HepG2 (cell line): ENCODE measurements at regions not wholly inside any gene's neighbourhood (a gene's known extent, or its start where the extent isn't known, plus 50 kb on each side); places are given as distances from the start of the nearest gene placed in this dataset.

ENCODE experiments used
- ATAC-seq: fragments of 200-7000 bp; cut with Tn5 transposase; 3 replicates; pipeline ENCODE4 v1.9.1; 2020; ENCODE audit warnings: mild to moderate bottlenecking, moderate library complexity
- BruUV-seq: library from RNA; stranded (reverse); fragments of 400-500 nt; replicated peaks from 2 replicates; lab custom pipeline; 2021; lab: Mats Ljungman, UMichigan
- CTCF ChIA-PET: fragments of 300-600 bp; formaldehyde crosslinking; extraction: SDS; loops from one replicate; lab custom pipeline; 2021; ENCODE audit warnings: low total read pairs, inconsistent platforms, low intra/inter-chr PET ratio; lab: Yijun Ruan, JAX
- POLR2A ChIA-PET: fragments of 350-600 bp; sonication (Branson Sonifier 250); formaldehyde crosslinking; loops from one replicate; lab custom pipeline; 2020; ENCODE audit warnings: antibody characterized with exemption, inconsistent platforms; lab: Yijun Ruan, JAX
- DNase-seq: peaks from one replicate; pipeline ENCODE4 v3.0.0-alpha.2; 2015; ENCODE audit warnings: low spot score
- FAIRE-seq: peaks from 3 replicates; lab custom pipeline; 2011; peaks lifted over from hg19 to GRCh38; lab: Jason Lieb, UNC
- H2AFZ ChIP-seq: one replicate; pipeline ENCODE4 v1.6.1; 2011; ENCODE audit warnings: low read length, inconsistent platforms
- H3K27ac ChIP-seq: fragments of 300-600 bp; 3 replicates; pipeline ENCODE4 v1.8.0; 2011; ENCODE audit warnings: mixed run types, mild to moderate bottlenecking, mixed read lengths, low read length, inconsistent platforms; ENCODE audit not compliant: insufficient read depth; ENCODE audit errors: extremely low read length
- H3K27me3 ChIP-seq, 2 experiments: fragments of 200-600 bp in 1 of 2; 2 replicates in 1 of 2; 3 replicates in 1 of 2; pipeline versions ENCODE4 v1.6.0 to v1.8.0; 2011; ENCODE audit warnings: low read length in 2 of 2, mild to moderate bottlenecking in 2 of 2, moderate library complexity in 2 of 2, inconsistent platforms in 1 of 2; ENCODE audit not compliant: insufficient read depth in 2 of 2, control insufficient read depth in 1 of 2
- H3K36me3 ChIP-seq, 2 experiments: fragments of 200-600 bp in 1 of 2; replicated peaks in 1 of 2; 2 replicates in 1 of 2; 3 replicates in 1 of 2; pipeline versions ENCODE4 v1.5.1 to v1.8.0; 2011; ENCODE audit warnings: low read length in 2 of 2, inconsistent platforms in 1 of 2; ENCODE audit not compliant: insufficient read depth in 2 of 2, control insufficient read depth in 1 of 2
- H3K4me1 ChIP-seq: 2 replicates; pipeline ENCODE4 v1.5.1; 2012; ENCODE audit warnings: low read length, inconsistent platforms; ENCODE audit not compliant: insufficient read depth
- H3K4me2 ChIP-seq: 2 replicates; pipeline ENCODE4 v1.6.0; 2011; ENCODE audit warnings: low read depth, low read length, inconsistent platforms
- H3K4me3 ChIP-seq, 3 experiments: fragments of 200-600 bp in 1 of 3; sonication (generic), shearing (Covaris generic) in 1 of 3; replicated peaks in 1 of 3; 2 replicates each; pipeline ENCODE4 v1.5.1; 2011 to 2016; ENCODE audit warnings: low read length in 3 of 3, inconsistent platforms in 2 of 3, low read depth in 2 of 3, mild to moderate bottlenecking in 2 of 3, control low read depth in 1 of 3, mixed read lengths in 1 of 3; ENCODE audit not compliant: insufficient read depth in 1 of 3
- H3K79me2 ChIP-seq: one replicate; pipeline ENCODE4 v1.6.1; 2011; ENCODE audit warnings: low read length, inconsistent platforms; ENCODE audit not compliant: insufficient read depth
- H3K9ac ChIP-seq: 2 replicates; pipeline ENCODE4 v1.6.0; 2011; ENCODE audit warnings: mild to moderate bottlenecking, low read depth, low read length, inconsistent platforms; ENCODE audit not compliant: insufficient read depth
- H3K9me3 ChIP-seq: 2 replicates; pipeline ENCODE4 v1.5.1; 2012; ENCODE audit warnings: mild to moderate bottlenecking, low read length
- H4K20me1 ChIP-seq: 2 replicates; pipeline ENCODE4 v1.6.0; 2011; ENCODE audit warnings: inconsistent platforms, mild to moderate bottlenecking, low read length, moderate library complexity; ENCODE audit not compliant: insufficient read depth
- MAFF ChIP-seq: IDR thresholded peaks from 2 replicates; pipeline ENCODE4 v1.6.1; 2011; ENCODE audit warnings: low read depth, low read length, improper control_type of control experiment
- MAFG ChIP-seq: sonication (generic); formaldehyde crosslinking; IDR thresholded peaks from 2 replicates; pipeline ENCODE4 v1.5.1; 2020; ENCODE audit warnings: mild to moderate bottlenecking, missing genetic modification reagents
- MAFK ChIP-seq, 2 experiments: IDR thresholded peaks in 1 of 2; conservative IDR thresholded peaks in 1 of 2; 2 replicates each; pipeline ENCODE4 v1.6.1; 2011; ENCODE audit warnings: improper control_type of control experiment in 2 of 2, low read length in 2 of 2
- MATR3 ChIP-seq: sonication (generic); formaldehyde crosslinking; IDR thresholded peaks from 2 replicates; pipeline ENCODE4 v1.4.0; 2020; ENCODE audit warnings: missing genetic modification reagents
- MEIS2 ChIP-seq: sonication (generic); formaldehyde crosslinking; IDR thresholded peaks from 2 replicates; pipeline ENCODE4 v1.9.0; 2021; ENCODE audit warnings: mild to moderate bottlenecking, missing genetic modification reagents
- RBFOX2 ChIP-seq: fragments of 200-400 bp; formaldehyde crosslinking; IDR thresholded peaks from 2 replicates; pipeline ENCODE4 v1.6.1; 2017; ENCODE audit warnings: low read depth, mild to moderate bottlenecking, low read length
- SATB2 ChIP-seq: sonication (generic); formaldehyde crosslinking; IDR thresholded peaks from 2 replicates; pipeline ENCODE4 v1.5.0; 2020; ENCODE audit warnings: missing genetic modification reagents
- ZFX ChIP-seq: sonication (generic); formaldehyde crosslinking; IDR thresholded peaks from 2 replicates; pipeline ENCODE4 v1.4.0; 2020; ENCODE audit warnings: mild to moderate bottlenecking, low read depth, missing genetic modification reagents, moderate library complexity
- ZFY ChIP-seq: sonication (generic); formaldehyde crosslinking; IDR thresholded peaks from 2 replicates; pipeline ENCODE4 v1.4.0; 2020; ENCODE audit warnings: missing genetic modification reagents
- WGBS: methylation state at CpG from one replicate; pipeline ENCODE4 v1.1.6; 2017; ENCODE audit warnings: low lambda C conversion rate; 5-methylcytosine and 5-hydroxymethylcytosine counted together
- in situ Hi-C: cut with HindIII; loops from 2 replicates; pipeline ENCODE4 v1.10.0; 2017; ENCODE audit warnings: low pct_unique_long_range_greater_than_20kb; ENCODE audit not compliant: extremely low pct_ligation_motif_present
- intact Hi-C: fragments of 100-400 bp; cut with micrococcal nuclease; formaldehyde crosslinking; loops from one replicate; pipeline ENCODE4 v1.10.0; 2022; ENCODE audit not compliant: unreplicated experiment
- TF ChIP-seq, protein P1 (sequence below): sonication (generic); formaldehyde crosslinking; IDR thresholded peaks from 2 replicates; pipeline ENCODE4 v1.5.0; 2020; ENCODE audit warnings: missing genetic modification reagents
- TF ChIP-seq, protein P2 (sequence below): sonication (generic); formaldehyde crosslinking; IDR thresholded peaks from 2 replicates; pipeline ENCODE4 v1.5.0; 2020; ENCODE audit warnings: missing genetic modification reagents
- TF ChIP-seq, protein P3 (sequence below): sonication (generic); formaldehyde crosslinking; IDR thresholded peaks from 2 replicates; pipeline ENCODE4 v1.4.0; 2020; ENCODE audit warnings: mild to moderate bottlenecking, missing genetic modification reagents
- TF ChIP-seq, protein P4 (sequence below): sonication (generic); formaldehyde crosslinking; IDR thresholded peaks from 2 replicates; pipeline ENCODE4 v1.8.0; 2022; ENCODE audit warnings: mild to moderate bottlenecking, missing genetic modification reagents, moderate library complexity

DNA sequence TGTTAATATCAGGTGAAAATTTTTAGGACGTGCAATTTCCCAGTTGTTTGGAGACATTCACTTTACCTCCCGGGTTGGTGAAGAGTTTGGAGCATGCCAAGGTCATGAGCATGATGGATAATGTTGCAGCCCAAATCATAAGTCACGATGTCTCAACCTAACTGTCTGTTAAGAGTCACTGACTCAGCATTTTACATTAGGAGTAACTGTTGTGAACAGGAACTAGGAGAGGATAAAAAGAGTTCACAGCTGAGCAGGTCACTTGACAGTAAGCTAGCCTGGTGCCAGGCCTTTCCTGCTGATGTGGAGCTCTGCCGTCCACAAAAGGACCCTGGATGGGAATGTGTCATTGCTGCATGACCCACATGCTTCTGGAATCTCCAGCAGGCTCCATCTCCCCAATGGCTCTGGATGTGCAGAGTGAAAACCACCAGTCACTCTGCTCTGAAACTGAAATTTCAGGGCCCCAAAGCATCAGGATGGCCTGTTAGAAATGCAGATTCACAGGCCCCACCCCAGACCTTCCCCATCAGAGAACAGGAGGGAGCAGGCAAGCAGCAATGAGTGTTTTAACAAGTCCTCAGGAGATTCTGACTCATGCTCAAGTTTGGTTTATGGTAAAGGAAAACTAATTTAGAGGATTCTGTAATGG, 371.6 kb upstream of the MAF start:
- no peak for FAIRE-seq
- POLR2A ChIA-PET, result no interaction called here

More for the DNA sequence above, 371.6 kb upstream of the MAF start:
- BruUV-seq, result no TSS peak
- no peak overlapping the region for H2AFZ ChIP-seq
- no peaks in the 10 kb centered on the region for H3K36me3 ChIP-seq
- no peak overlapping the region for H3K4me3 ChIP-seq
- no peak overlapping the region for H3K9ac ChIP-seq
- no peaks in the 10 kb centered on the region for H4K20me1 ChIP-seq
- H3K4me2 ChIP-seq, result no peak overlapping the region
- 13% methylated on average over 4 of the region's 4 CpGs for WGBS
- H3K4me1 ChIP-seq, result no peaks in the 10 kb centered on the region
- no peak for ATAC-seq
- H3K27ac ChIP-seq, result no peak overlapping the region
- in situ Hi-C loops, result no loop called here
- no peak for TF ChIP-seq RBFOX2
- TF ChIP-seq MEIS2 (CRISPR knock-in tag), result no peak
- TF ChIP-seq, protein P1, sequence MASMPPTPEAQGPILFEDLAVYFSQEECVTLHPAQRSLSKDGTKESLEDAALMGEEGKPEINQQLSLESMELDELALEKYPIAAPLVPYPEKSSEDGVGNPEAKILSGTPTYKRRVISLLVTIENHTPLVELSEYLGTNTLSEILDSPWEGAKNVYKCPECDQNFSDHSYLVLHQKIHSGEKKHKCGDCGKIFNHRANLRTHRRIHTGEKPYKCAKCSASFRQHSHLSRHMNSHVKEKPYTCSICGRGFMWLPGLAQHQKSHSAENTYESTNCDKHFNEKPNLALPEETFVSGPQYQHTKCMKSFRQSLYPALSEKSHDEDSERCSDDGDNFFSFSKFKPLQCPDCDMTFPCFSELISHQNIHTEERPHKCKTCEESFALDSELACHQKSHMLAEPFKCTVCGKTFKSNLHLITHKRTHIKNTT, result no peak
- TF ChIP-seq MATR3 (CRISPR knock-in tag), result no peak
- TF ChIP-seq MAFK (conservative IDR thresholded peaks at IDR 0.05 in 1 of 2, IDR thresholded peaks at IDR 0.05 in 1 of 2; ENCODE audit: low read length in 2 of 2), result peak; percentile 96 to 97
- TF ChIP-seq, protein P2, sequence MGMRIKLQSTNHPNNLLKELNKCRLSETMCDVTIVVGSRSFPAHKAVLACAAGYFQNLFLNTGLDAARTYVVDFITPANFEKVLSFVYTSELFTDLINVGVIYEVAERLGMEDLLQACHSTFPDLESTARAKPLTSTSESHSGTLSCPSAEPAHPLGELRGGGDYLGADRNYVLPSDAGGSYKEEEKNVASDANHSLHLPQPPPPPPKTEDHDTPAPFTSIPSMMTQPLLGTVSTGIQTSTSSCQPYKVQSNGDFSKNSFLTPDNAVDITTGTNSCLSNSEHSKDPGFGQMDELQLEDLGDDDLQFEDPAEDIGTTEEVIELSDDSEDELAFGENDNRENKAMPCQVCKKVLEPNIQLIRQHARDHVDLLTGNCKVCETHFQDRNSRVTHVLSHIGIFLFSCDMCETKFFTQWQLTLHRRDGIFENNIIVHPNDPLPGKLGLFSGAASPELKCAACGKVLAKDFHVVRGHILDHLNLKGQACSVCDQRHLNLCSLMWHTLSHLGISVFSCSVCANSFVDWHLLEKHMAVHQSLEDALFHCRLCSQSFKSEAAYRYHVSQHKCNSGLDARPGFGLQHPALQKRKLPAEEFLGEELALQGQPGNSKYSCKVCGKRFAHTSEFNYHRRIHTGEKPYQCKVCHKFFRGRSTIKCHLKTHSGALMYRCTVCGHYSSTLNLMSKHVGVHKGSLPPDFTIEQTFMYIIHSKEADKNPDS (CRISPR knock-in tag), result no peak
- peak; percentile 92 for TF ChIP-seq MAFF
- TF ChIP-seq MAFG, result peak; percentile 37; the same call in 1 of the 2 replicates
- TF ChIP-seq, protein P3, sequence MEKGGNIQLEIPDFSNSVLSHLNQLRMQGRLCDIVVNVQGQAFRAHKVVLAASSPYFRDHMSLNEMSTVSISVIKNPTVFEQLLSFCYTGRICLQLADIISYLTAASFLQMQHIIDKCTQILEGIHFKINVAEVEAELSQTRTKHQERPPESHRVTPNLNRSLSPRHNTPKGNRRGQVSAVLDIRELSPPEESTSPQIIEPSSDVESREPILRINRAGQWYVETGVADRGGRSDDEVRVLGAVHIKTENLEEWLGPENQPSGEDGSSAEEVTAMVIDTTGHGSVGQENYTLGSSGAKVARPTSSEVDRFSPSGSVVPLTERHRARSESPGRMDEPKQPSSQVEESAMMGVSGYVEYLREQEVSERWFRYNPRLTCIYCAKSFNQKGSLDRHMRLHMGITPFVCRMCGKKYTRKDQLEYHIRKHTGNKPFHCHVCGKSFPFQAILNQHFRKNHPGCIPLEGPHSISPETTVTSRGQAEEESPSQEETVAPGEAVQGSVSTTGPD (CRISPR knock-in tag), result no peak
- TF ChIP-seq SATB2 (CRISPR knock-in tag), result no peak
- TF ChIP-seq, protein P4, sequence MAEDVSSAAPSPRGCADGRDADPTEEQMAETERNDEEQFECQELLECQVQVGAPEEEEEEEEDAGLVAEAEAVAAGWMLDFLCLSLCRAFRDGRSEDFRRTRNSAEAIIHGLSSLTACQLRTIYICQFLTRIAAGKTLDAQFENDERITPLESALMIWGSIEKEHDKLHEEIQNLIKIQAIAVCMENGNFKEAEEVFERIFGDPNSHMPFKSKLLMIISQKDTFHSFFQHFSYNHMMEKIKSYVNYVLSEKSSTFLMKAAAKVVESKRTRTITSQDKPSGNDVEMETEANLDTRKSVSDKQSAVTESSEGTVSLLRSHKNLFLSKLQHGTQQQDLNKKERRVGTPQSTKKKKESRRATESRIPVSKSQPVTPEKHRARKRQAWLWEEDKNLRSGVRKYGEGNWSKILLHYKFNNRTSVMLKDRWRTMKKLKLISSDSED (CRISPR knock-in tag), result no peak
- TF ChIP-seq ZFY (CRISPR knock-in tag), result no peak
- TF ChIP-seq ZFX (CRISPR knock-in tag), result no peak
- no peaks in the 10 kb centered on the region for H3K27me3 ChIP-seq
- H3K9me3 ChIP-seq, result no peaks in the 10 kb centered on the region
- no peak for DNase-seq
- intact Hi-C loops, result no loop called here
- H3K79me2 ChIP-seq, result no peaks in the 10 kb centered on the region
- CTCF ChIA-PET, result no interaction called here
